ELR (cell line): ENCODE measurements at regions not wholly inside any gene's neighbourhood (a gene's known extent, or its start where the extent isn't known, plus 50 kb on each side); places are given as distances from the start of the nearest gene placed in this dataset.
A peak's percentile ranks its signal among the peaks of the same experiment; 100 is the strongest.
"Not testable (repeated sequence)": the region's sequence is repeated elsewhere in the genome, so short reads cannot be mapped to it uniquely, and the experiment has no call there.

ENCODE experiments used
- DNase-seq: peaks from one replicate; pipeline ENCODE4 v3.0.0-alpha.2; 2015; ENCODE audit warnings: low read depth

DNA sequence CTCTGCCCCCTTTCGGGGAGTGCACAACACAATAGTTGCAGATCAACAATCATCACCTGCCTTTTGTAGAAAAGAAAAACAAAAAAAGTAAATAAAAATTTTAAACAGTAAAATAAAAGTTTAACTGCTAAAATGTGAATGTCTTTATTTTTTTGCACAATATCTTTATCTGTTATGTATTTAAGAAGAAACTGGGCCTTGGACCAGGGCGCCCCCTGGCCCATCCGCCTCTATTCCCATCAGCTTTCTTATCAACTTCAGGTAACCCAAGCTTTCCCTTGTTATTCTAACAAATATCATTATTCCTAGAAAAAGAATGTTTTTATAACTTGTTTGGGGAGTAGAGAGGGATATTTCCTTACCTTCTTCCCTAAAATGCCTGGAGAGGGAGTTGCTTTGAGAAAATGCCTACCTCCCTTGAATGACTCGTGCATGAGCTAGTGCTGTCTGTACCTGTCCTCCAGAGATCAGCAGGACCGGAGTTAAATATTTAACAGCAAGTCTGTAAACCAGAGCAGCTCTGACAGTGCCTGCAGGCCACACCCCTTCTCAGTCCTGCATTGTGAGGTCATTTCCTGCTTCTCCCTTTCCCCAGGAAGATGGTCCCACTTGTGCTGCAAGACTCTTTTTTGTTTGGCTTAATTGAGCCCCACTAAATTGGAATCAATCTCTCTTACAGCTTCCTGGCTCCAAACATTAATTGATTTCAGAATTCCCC, 192.8 kb upstream of the RGS6 start:
- peak; percentile 61 for DNase-seq

DNA sequence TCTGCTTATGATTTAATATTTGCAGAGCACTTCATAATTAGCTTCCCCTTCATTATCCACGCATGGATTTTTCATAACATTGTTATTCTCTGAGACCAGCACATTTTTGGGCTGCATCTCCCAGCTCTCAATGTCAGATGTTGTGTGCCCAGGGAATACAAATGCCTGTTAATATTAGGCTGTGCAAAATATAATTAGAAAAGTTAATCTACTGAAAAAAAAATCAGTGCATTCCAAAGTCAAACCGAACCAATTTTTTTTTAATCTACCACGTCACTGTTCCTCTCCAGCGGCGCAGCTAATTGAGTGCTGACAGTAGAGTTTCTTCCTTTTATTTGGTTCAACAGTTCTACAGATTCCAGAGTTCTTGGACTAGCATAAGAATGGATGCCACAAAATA, 191.0 kb upstream of the RGS6 start:
- DNase-seq = no peak

- DNase-seq = no peak
Observed at GRCh38 chr14:71742485-71742884, 189.7 kb upstream of the RGS6 start.

- DNase-seq = no peak
Observed at GRCh38 chr14:71745072-71745471, 187.2 kb upstream of the RGS6 start.

DNA sequence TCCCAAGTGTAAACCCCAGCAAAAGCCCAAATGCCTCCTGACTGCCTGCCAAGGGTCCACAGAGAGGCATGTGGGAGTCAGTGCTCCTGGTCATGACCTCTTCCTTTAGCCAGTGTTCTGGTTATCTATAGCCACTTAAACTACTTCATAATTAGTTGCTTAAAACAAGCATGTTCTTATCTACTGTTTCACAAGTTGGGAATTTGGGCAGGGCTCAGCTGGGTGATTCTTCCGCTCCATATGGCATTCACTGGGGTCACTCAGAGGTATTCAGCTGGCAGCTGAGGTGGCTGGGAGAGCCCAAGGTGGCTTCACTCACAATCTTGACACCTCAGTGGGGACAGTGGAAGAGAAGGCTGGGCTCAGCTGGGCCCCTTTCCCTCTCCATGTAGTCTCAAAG, 184.0 kb upstream of the RGS6 start:
- no peak for DNase-seq

- no peak for DNase-seq
Observed at GRCh38 chr14:71749613-71750238, 182.5 kb upstream of the RGS6 start.

DNA sequence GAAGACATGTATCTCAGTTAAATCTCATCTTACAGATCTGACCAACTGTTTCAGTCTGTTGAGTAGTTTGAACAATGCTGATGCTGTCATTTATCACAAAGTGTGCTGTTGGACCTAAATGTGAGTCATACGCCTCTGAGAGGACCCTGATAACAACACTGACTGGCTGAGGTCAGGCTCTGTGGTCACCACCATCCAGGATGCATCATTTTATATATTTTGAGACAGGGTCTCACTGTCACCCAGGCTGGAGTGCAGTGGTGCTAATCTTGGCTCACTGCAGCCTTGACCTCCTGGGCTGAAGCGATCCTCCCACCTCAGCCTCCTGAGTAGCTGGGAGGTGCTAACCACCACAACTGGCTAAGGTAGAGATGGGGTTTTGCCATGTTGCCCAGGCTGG, 181.0 kb upstream of the RGS6 start:
- peak; percentile 51 for DNase-seq

- no peak for DNase-seq
Observed at GRCh38 chr14:71752111-71752738, 180.0 kb upstream of the RGS6 start.

DNA sequence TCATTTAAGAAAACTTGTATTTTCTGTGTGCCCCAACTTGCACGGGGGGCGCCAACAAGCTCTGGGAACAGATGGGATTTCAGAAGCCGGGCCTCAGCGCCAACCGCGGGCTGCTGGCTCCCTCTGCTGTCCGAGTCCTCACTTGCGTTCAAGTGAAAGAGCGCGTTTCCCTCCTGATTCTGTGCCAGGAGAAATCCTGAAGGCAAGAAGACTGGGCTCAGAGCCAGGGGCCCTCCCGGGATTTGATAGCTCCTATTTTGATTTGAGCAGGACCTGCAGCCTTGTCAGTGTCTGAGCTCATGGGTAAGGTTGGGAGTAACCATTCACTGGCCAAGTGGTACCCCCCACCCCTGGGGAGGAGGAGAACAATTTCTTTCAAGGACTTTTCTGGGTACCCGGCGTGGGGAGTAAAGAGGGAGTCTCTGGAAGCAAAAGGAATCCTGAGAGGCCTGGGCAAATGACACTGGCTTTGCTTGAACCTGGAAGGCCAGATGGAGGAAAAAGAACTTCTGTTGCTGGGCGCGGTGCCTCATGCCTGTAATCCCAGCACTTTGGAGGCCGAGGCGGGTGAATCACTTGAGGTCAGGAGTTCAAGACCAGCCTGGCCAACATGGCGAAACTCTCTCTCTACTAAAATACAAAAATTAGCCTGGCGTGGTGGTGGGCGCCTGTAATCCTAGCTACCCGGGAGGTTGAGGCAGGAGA, 179.0 kb upstream of the RGS6 start:
- peak; percentile 94 for DNase-seq

GRCh38 chr14:71753976-71754375, 178.3 kb upstream of the RGS6 start:
- no peak for DNase-seq

- DNase-seq = no peak
Observed at GRCh38 chr14:71754422-71755095, 177.7 kb upstream of the RGS6 start.

GRCh38 chr14:71758229-71758951, 173.8 kb upstream of the RGS6 start:
- no peak for DNase-seq

DNA sequence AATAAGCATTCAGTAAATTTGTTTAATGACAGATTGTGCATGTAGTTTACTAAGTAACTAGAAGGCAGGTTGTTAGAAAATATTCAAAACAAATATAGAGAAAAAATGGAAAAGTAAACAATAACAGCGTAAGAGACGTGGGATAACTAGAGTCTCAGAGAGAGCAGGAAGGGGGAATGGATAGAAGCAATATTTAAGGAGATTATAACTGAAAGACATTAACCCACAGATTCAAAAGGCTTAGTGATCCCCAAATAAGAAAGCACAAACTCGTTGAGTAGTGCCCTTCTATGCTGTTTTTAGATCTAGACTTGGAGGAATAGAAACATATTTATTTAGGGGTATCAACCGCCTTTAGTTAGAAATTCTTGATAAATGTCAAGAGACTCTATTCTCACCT, 169.7 kb upstream of the RGS6 start:
- DNase-seq = no peak

GRCh38 chr14:71764701-71765382, 167.4 kb upstream of the RGS6 start:
- DNase-seq = no peak

- DNase-seq = no peak
Observed at GRCh38 chr14:71765505-71765904, 166.7 kb upstream of the RGS6 start.

- no peak for DNase-seq
Observed at GRCh38 chr14:71770431-71770830, 161.8 kb upstream of the RGS6 start.

- not testable (repeated sequence) for DNase-seq
Observed at GRCh38 chr14:71771421-71771820, 160.8 kb upstream of the RGS6 start.

DNA sequence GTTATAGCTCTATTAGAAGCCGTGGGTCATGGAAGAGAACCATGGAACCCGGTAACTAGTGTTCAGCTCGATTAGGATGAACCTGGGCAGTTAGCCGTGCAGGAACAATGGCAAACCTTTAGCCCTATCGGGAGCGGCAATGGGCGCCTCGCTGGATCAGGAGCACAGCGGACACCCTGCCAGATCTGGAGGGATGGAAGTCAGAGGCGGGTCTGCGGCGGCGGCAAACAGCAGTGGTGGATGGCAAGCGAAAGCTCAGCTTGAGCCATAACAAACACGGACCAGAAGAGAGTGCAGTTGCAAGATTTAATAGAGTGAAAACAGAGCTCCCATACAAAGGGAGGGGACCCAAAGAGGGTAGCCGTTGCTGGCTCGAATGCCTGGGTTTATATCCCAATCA, 160.2 kb upstream of the RGS6 start:
- DNase-seq = not testable (repeated sequence)

DNA sequence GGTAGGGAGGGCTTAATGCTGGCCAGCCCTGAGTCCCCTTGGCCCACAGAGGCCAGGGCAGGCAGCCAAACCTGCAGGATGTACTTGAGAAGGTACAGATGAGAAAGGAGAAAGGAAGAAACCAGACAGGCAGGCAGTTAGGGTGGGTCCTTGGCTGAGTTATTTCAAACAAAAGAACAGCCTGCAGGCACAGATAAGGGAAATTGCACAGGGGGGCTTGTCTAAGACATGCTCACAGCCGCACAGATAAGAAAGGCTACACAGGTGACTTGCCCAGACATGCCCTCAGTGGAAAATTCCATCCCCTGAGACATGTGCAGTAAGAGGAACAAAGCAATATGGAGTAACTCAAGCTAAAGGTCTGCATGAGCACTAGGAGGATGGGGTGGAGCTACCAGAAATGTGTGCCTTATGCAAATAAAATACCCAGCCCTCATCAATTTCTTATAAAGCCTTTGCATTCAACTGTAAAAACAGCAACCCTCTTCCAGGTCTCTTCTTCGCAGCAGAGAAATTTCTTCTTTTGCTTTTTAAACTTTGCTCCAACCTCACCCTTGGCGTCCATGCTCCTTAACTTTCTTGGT, 158.2 kb upstream of the RGS6 start:
- DNase-seq = no peak

- DNase-seq = no peak
Observed at GRCh38 chr14:71776471-71777360, 155.5 kb upstream of the RGS6 start.
